ENCODE measurements at regions not wholly inside any gene's neighbourhood (a gene's known extent, or its start where the extent isn't known, plus 50 kb on each side); places are given as distances from the start of the nearest gene placed in this dataset.

DNA sequence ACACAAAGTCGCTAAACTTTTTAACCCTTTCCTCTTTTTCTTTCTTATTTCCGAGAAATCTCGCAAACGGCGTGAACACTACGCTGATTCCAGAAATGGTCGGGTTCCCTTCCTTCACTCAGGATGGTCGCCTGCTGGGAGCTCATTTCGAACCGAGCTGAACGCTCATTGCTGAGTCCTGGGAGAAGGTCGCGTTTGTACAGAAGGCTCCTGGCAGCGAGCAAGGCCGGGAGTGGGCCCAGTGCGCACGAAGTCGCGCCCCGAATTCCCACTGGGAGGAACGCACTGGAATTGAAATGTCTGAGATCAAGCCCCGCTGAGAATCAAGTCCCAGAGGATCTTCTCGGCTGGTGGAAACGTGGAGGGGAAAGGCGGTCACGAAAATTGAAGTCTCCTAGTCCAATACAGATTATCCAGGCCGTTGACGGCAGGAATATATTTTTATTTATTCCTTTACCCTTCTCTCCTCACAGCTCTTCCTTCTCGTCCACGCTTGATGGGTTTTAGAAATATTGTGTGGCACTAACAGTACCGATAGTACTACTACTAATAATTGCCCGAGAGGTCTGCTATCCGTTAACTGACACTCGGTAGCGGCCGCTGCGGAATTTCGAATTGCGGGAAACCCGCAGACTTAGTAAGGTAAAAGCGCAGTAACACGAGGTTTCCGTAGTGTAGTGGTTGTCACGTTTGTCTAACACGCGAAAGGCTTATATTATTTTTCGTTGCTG, 207.2 kb upstream of the ZNF184 start:
- no peak overlapping the region for H3K9ac ChIP-seq (ENCODE audit: low read length in 5 of 5)
- H3K27me3 ChIP-seq (ENCODE audit: control insufficient read depth in 5 of 5, insufficient read depth in 4 of 5, low read length in 5 of 5) = peaks cover 26 to 35% (median 31%) of the 10 kb centered on the region in 5 donors
- peak overlapping the region in 2 of 5 donors; percentile 9 to 22 for H3K4me3 ChIP-seq (ENCODE audit: low read depth in 1 of 5, low read length in 5 of 5)
- H3K9me3 ChIP-seq (ENCODE audit: control insufficient read depth in 5 of 5, low read length in 5 of 5) = peaks cover 0 to 11% (median 0%) of the 10 kb centered on the region in 5 donors
- H3K36me3 ChIP-seq (ENCODE audit: control insufficient read depth in 5 of 5, insufficient read depth in 5 of 5, low read length in 5 of 5) = no peaks in the 10 kb centered on the region
- H3K27ac ChIP-seq (ENCODE audit: low read depth, low read length) = no peak overlapping the region
- peaks cover 0 to 12% (median 6%) of the 10 kb centered on the region in 5 donors for H3K4me1 ChIP-seq (ENCODE audit: control insufficient read depth in 5 of 5, insufficient read depth in 5 of 5, low read length in 5 of 5)

GRCh38 chr6:27679308-27679963, 206.5 kb upstream of the ZNF184 start:
- H3K4me1 ChIP-seq (ENCODE audit: control insufficient read depth in 5 of 5, insufficient read depth in 5 of 5, low read length in 5 of 5) = peaks cover 0 to 12% (median 6%) of the 10 kb centered on the region in 5 donors
- peaks cover 0 to 11% (median 0%) of the 10 kb centered on the region in 5 donors for H3K9me3 ChIP-seq (ENCODE audit: control insufficient read depth in 5 of 5, low read length in 5 of 5)
- H3K27me3 ChIP-seq (ENCODE audit: control insufficient read depth in 5 of 5, insufficient read depth in 4 of 5, low read length in 5 of 5) = peaks cover 26 to 35% (median 31%) of the 10 kb centered on the region in 5 donors
- no peaks in the 10 kb centered on the region for H3K36me3 ChIP-seq (ENCODE audit: control insufficient read depth in 5 of 5, insufficient read depth in 5 of 5, low read length in 5 of 5)
- no peak overlapping the region for H3K9ac ChIP-seq (ENCODE audit: low read length in 5 of 5)
- peak overlapping the region in 2 of 5 donors; percentile 9 to 22 for H3K4me3 ChIP-seq (ENCODE audit: low read depth in 1 of 5, low read length in 5 of 5)
- H3K27ac ChIP-seq (ENCODE audit: low read depth, low read length) = no peak overlapping the region

GRCh38 chr6:27678469-27678868, 205.6 kb upstream of the ZNF184 start:
- Histone ChIP-seq H3K4me1 (ENCODE audit: control insufficient read depth in 5 of 5, insufficient read depth in 5 of 5, low read length in 5 of 5) (peaks cover 0 to 12% (median 6%) of the 10 kb centered on the region in 5 donors), H3K27me3 (ENCODE audit: control insufficient read depth in 5 of 5, insufficient read depth in 4 of 5, low read length in 5 of 5) (peaks cover 26 to 35% (median 31%) of the 10 kb centered on the region in 5 donors), H3K4me3 (ENCODE audit: low read depth in 1 of 5, low read length in 5 of 5) (no peak overlapping the region), H3K9ac (ENCODE audit: low read length in 5 of 5) (no peak overlapping the region), H3K27ac (ENCODE audit: low read depth, low read length) (no peak overlapping the region), H3K36me3 (ENCODE audit: control insufficient read depth in 5 of 5, insufficient read depth in 5 of 5, low read length in 5 of 5) (no peaks in the 10 kb centered on the region), H3K9me3 (ENCODE audit: control insufficient read depth in 5 of 5, low read length in 5 of 5) (peaks cover 0 to 11% (median 0%) of the 10 kb centered on the region in 5 donors)

DNA sequence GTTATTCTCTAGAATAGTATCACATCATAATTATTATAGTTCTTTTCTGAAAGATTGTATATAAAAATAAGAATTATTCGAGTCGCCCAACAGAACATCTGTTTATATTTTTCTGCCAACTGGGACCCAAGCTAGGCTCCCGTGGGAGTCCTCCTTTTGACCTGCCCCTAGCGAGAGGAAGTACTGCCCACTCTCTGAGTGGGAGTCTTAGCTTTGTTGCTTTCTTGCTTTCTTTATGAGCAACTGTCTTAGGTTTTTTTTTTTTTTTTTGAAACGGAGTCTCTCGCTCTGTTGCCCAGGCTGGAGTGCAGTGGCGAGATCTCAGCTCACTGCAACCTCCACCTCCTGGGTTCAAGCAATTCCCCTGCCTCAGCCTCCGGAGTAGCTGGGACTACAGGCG, 202.0 kb upstream of the ZNF184 start:
- Histone ChIP-seq H3K9ac (ENCODE audit: low read length in 5 of 5) (no peak overlapping the region), H3K27me3 (ENCODE audit: control insufficient read depth in 5 of 5, insufficient read depth in 4 of 5, low read length in 5 of 5) (peaks cover 12 to 40% (median 20%) of the 10 kb centered on the region in 5 donors), H3K9me3 (ENCODE audit: control insufficient read depth in 5 of 5, low read length in 5 of 5) (no peaks in the 10 kb centered on the region), H3K36me3 (ENCODE audit: control insufficient read depth in 5 of 5, insufficient read depth in 5 of 5, low read length in 5 of 5) (no peaks in the 10 kb centered on the region), H3K4me1 (ENCODE audit: control insufficient read depth in 5 of 5, insufficient read depth in 5 of 5, low read length in 5 of 5) (peaks cover 0 to 31% (median 18%) of the 10 kb centered on the region in 5 donors), H3K27ac (ENCODE audit: low read depth, low read length) (no peak overlapping the region), H3K4me3 (ENCODE audit: low read depth in 1 of 5, low read length in 5 of 5) (no peak overlapping the region)

DNA sequence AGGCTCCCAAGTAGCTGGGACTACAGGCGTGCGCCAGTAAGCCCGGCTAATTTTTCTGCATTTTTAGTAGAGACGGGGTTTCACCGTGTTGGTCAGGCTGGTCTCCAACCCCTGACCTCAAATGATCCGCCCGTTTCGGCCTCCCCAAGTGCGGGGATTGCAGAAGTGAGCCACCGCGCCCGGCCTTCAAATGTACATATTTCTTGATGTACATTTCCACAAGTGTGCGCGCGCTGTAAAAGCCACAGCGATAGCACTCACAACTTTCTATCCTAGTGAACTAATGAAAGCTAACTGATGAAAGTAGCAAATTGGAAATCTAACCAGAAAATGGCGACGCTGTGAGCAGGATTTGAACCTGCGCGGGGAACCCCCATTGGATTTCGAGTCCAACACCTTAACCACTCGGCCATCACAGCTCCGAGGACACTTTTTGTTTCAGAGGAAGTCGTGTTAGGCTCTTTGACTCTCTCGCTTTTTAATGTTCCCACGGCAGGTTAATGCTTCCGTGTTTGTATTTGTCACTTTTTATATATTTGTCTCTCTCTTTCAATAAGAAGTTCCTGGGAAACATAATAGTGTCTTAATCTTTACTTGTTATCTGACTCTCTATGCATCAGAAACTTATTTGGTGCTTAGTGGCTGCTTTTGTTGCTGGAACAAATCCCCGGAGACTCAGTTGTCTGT, 199.4 kb upstream of the ZNF184 start:
- Histone ChIP-seq H3K27me3 (ENCODE audit: control insufficient read depth in 5 of 5, insufficient read depth in 4 of 5, low read length in 5 of 5) (peaks cover 0 to 36% (median 11%) of the 10 kb centered on the region in 5 donors), H3K9ac (ENCODE audit: low read length in 5 of 5) (no peak overlapping the region), H3K4me1 (ENCODE audit: control insufficient read depth in 5 of 5, insufficient read depth in 5 of 5, low read length in 5 of 5) (peaks cover 0 to 50% (median 36%) of the 10 kb centered on the region in 5 donors), H3K9me3 (ENCODE audit: control insufficient read depth in 5 of 5, low read length in 5 of 5) (no peaks in the 10 kb centered on the region), H3K4me3 (ENCODE audit: low read depth in 1 of 5, low read length in 5 of 5) (peak overlapping the region in 3 of 5 donors; percentile 7 to 25 (median 24)), H3K27ac (ENCODE audit: low read depth, low read length) (no peak overlapping the region), H3K36me3 (ENCODE audit: control insufficient read depth in 5 of 5, insufficient read depth in 5 of 5, low read length in 5 of 5) (no peaks in the 10 kb centered on the region)

GRCh38 chr6:27669624-27670301, 196.9 kb upstream of the ZNF184 start:
- H3K27ac ChIP-seq (ENCODE audit: low read depth, low read length) = no peak overlapping the region
- no peaks in the 10 kb centered on the region for H3K36me3 ChIP-seq (ENCODE audit: control insufficient read depth in 5 of 5, insufficient read depth in 5 of 5, low read length in 5 of 5)
- peaks cover 0 to 50% (median 36%) of the 10 kb centered on the region in 5 donors for H3K4me1 ChIP-seq (ENCODE audit: control insufficient read depth in 5 of 5, insufficient read depth in 5 of 5, low read length in 5 of 5)
- peaks cover 0 to 39% (median 20%) of the 10 kb centered on the region in 5 donors for H3K27me3 ChIP-seq (ENCODE audit: control insufficient read depth in 5 of 5, insufficient read depth in 4 of 5, low read length in 5 of 5)
- no peaks in the 10 kb centered on the region for H3K9me3 ChIP-seq (ENCODE audit: control insufficient read depth in 5 of 5, low read length in 5 of 5)
- H3K4me3 ChIP-seq (ENCODE audit: low read depth in 1 of 5, low read length in 5 of 5) = peak overlapping the region; percentile 15 to 66 (median 43)
- peak overlapping the region in 1 of 5 donors; percentile 47 for H3K9ac ChIP-seq (ENCODE audit: low read length in 5 of 5)

DNA sequence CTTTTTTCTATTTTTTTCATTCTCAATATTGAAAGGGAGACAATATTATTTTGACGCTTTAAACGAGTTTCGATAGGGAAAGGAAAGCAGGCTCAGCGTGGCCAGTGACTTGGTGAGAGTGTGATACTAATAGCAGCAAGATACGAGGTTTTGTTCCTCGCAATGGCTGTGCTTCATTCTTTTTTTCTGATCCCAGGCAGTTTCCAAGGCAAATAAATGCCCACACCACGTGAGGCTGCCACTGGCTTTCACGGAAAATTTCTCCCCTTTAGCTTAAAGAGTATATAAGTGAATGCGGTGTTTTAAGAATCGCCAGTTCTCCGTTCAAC, 196.4 kb upstream of the ZNF184 start:
- Histone ChIP-seq H3K9me3 (ENCODE audit: control insufficient read depth in 5 of 5, low read length in 5 of 5) (no peaks in the 10 kb centered on the region), H3K27me3 (ENCODE audit: control insufficient read depth in 5 of 5, insufficient read depth in 4 of 5, low read length in 5 of 5) (peaks cover 0 to 39% (median 20%) of the 10 kb centered on the region in 5 donors), H3K4me1 (ENCODE audit: control insufficient read depth in 5 of 5, insufficient read depth in 5 of 5, low read length in 5 of 5) (peaks cover 0 to 50% (median 36%) of the 10 kb centered on the region in 5 donors), H3K4me3 (ENCODE audit: low read depth in 1 of 5, low read length in 5 of 5) (peak overlapping the region; percentile 15 to 66 (median 43)), H3K36me3 (ENCODE audit: control insufficient read depth in 5 of 5, insufficient read depth in 5 of 5, low read length in 5 of 5) (no peaks in the 10 kb centered on the region), H3K9ac (ENCODE audit: low read length in 5 of 5) (peak overlapping the region in 1 of 5 donors; percentile 47), H3K27ac (ENCODE audit: low read depth, low read length) (no peak overlapping the region)

- peaks cover 0 to 50% (median 36%) of the 10 kb centered on the region in 5 donors for H3K4me1 ChIP-seq (ENCODE audit: control insufficient read depth in 5 of 5, insufficient read depth in 5 of 5, low read length in 5 of 5)
- peak overlapping the region in 1 of 5 donors; percentile 47 for H3K9ac ChIP-seq (ENCODE audit: low read length in 5 of 5)
- H3K36me3 ChIP-seq (ENCODE audit: control insufficient read depth in 5 of 5, insufficient read depth in 5 of 5, low read length in 5 of 5) = no peaks in the 10 kb centered on the region
- peaks cover 0 to 39% (median 20%) of the 10 kb centered on the region in 5 donors for H3K27me3 ChIP-seq (ENCODE audit: control insufficient read depth in 5 of 5, insufficient read depth in 4 of 5, low read length in 5 of 5)
- no peaks in the 10 kb centered on the region for H3K9me3 ChIP-seq (ENCODE audit: control insufficient read depth in 5 of 5, low read length in 5 of 5)
- H3K27ac ChIP-seq (ENCODE audit: low read depth, low read length) = no peak overlapping the region
- peak overlapping the region; percentile 4 to 66 (median 43) for H3K4me3 ChIP-seq (ENCODE audit: low read depth in 1 of 5, low read length in 5 of 5)
Observed at GRCh38 chr6:27668442-27669294, 195.8 kb upstream of the ZNF184 start.

All from subcutaneous abdominal adipose tissue (tissue), 5 donors.